ENCODE measurements at regions not wholly inside any gene's neighbourhood (a gene's known extent, or its start where the extent isn't known, plus 50 kb on each side); places are given as distances from the start of the nearest gene placed in this dataset.

- ChIA-PET POLR2A (ENCODE audit: partially characterized antibody) (no interaction called here), CTCF (ENCODE audit: partially characterized antibody) (interaction anchor here (1.2 kb wide), 1 partner anchor 8 kb away, joined by 3 read pairs; no protein-coding TSS in a partner anchor)
- H3K36me3 Mint-ChIP-seq: no peaks in the 10 kb centered on the region
- H3K27ac Mint-ChIP-seq: no peak overlapping the region
- intact Hi-C loops (cut with micrococcal nuclease): no loop called here
- peaks cover 0 to 12% (median 7%) of the 10 kb centered on the region in 8 donors for H3K9me3 Mint-ChIP-seq
- Histone ChIP-seq H3K4me1 (ENCODE audit: insufficient read depth, low read length) (no peaks in the 10 kb centered on the region), H3K9me3 (ENCODE audit: control insufficient read depth in 1 of 2, low read length in 2 of 2) (no peaks in the 10 kb centered on the region), H3K4me3 (ENCODE audit: low read length in 2 of 2) (no peak overlapping the region), H3K36me3 (ENCODE audit: insufficient read depth, low read length) (no peaks in the 10 kb centered on the region), H3K27me3 (ENCODE audit: insufficient read depth, low read length) (no peaks in the 10 kb centered on the region), H3K27ac (ENCODE audit: low read depth, low read length) (no peak overlapping the region)
- no peak overlapping the region for H3K4me3 Mint-ChIP-seq
- H3K4me1 Mint-ChIP-seq: no peaks in the 10 kb centered on the region
- H3K27me3 Mint-ChIP-seq: peaks cover 25 to 28% of the 10 kb centered on the region in 2 donors
- no peak for DNase-seq
Observed at GRCh38 chr1:22309572-22309971, 142.1 kb upstream of the ZBTB40 start.

- H3K9me3 Mint-ChIP-seq: peaks cover 0 to 9% (median 6%) of the 10 kb centered on the region in 8 donors
- POLR2A ChIA-PET (ENCODE audit: partially characterized antibody): no interaction called here
- H3K36me3 Mint-ChIP-seq: no peaks in the 10 kb centered on the region
Observed at GRCh38 chr1:22311461-22311860, 140.2 kb upstream of the ZBTB40 start.

GRCh38 chr1:22313321-22313720 lies 138.3 kb upstream of the ZBTB40 start:
- intact Hi-C loops (cut with micrococcal nuclease): no loop called here
- H3K4me1 Mint-ChIP-seq: no peaks in the 10 kb centered on the region
- Histone ChIP-seq H3K27me3 (ENCODE audit: insufficient read depth, low read length) (no peaks in the 10 kb centered on the region), H3K4me3 (ENCODE audit: low read length in 2 of 2) (no peak overlapping the region), H3K36me3 (ENCODE audit: insufficient read depth, low read length) (no peaks in the 10 kb centered on the region), H3K9me3 (ENCODE audit: control insufficient read depth in 1 of 2, low read length in 2 of 2) (no peaks in the 10 kb centered on the region), H3K4me1 (ENCODE audit: insufficient read depth, low read length) (no peaks in the 10 kb centered on the region), H3K27ac (ENCODE audit: low read depth, low read length) (no peak overlapping the region)
- CTCF ChIA-PET (ENCODE audit: partially characterized antibody): no interaction called here
- no peak overlapping the region for H3K27ac Mint-ChIP-seq
- H3K9me3 Mint-ChIP-seq: peaks cover 0 to 9% (median 6%) of the 10 kb centered on the region in 8 donors
- H3K27me3 Mint-ChIP-seq: peaks cover 16 to 26% of the 10 kb centered on the region in 2 donors
- POLR2A ChIA-PET (ENCODE audit: partially characterized antibody): no interaction called here
- DNase-seq: no peak
- no peak overlapping the region for H3K4me3 Mint-ChIP-seq
- H3K36me3 Mint-ChIP-seq: no peaks in the 10 kb centered on the region

More at GRCh38 chr1:22311461-22311860, 140.2 kb upstream of the ZBTB40 start:
- Histone ChIP-seq H3K27me3 (ENCODE audit: insufficient read depth, low read length) (no peaks in the 10 kb centered on the region), H3K27ac (ENCODE audit: low read depth, low read length) (no peak overlapping the region), H3K4me1 (ENCODE audit: insufficient read depth, low read length) (no peaks in the 10 kb centered on the region), H3K9me3 (ENCODE audit: control insufficient read depth in 1 of 2, low read length in 2 of 2) (no peaks in the 10 kb centered on the region), H3K36me3 (ENCODE audit: insufficient read depth, low read length) (no peaks in the 10 kb centered on the region), H3K4me3 (ENCODE audit: low read length in 2 of 2) (no peak overlapping the region)
- Mint-ChIP-seq H3K27ac (no peak overlapping the region), H3K27me3 (peaks cover 18 to 25% of the 10 kb centered on the region in 2 donors), H3K4me1 (no peaks in the 10 kb centered on the region), H3K4me3 (no peak overlapping the region)
- intact Hi-C loops (cut with micrococcal nuclease): no loop called here
- CTCF ChIA-PET (ENCODE audit: partially characterized antibody): no interaction called here
- DNase-seq: no peak

- no peak overlapping the region for H3K27ac Mint-ChIP-seq
Observed at GRCh38 chr1:22314706-22315105, 136.9 kb upstream of the ZBTB40 start.

DNA sequence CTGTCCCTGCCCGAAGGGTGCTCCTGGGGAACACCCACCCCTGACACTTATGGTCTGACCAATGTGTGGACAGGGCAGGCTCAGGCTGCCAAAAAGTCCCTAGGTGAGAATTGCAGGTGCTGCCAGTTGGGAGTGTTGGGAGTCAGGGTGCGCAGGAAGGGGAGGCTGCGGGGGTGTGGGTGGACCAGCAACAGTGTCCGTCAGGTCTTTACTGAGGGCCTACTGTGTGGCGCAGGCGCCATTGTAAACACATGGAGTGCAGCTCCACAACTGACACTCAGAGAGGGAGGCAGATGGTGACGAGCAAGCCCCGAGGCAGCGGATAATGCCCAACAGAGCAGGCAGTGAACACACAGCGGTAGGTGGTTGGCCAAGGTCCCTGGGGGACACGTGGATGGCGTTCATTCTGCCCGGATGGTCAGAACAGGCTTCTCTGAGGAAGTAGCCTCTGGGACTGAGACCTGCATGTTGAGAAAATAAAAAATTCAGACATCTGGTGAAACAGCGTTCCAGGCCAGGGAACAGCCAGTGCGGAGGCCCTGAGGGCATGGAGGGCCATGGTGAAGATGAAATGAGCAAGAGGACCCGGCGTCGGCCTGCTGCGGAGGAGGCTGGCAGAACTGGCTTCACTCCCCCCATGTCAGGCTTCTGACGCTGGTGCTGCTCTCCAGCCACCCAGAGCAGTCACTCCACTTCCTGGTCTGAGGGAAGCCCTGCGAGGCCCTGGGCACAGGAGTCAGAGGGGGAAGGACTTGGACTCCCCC lies 136.2 kb upstream of the ZBTB40 start:
- ChIA-PET CTCF (ENCODE audit: partially characterized antibody) (no interaction called here), POLR2A (ENCODE audit: partially characterized antibody) (no interaction called here)
- Histone ChIP-seq H3K36me3 (ENCODE audit: insufficient read depth, low read length) (no peaks in the 10 kb centered on the region), H3K9me3 (ENCODE audit: control insufficient read depth in 1 of 2, low read length in 2 of 2) (no peaks in the 10 kb centered on the region), H3K27me3 (ENCODE audit: insufficient read depth, low read length) (no peaks in the 10 kb centered on the region), H3K27ac (ENCODE audit: low read depth, low read length) (no peak overlapping the region), H3K4me3 (ENCODE audit: low read length in 2 of 2) (no peak overlapping the region), H3K4me1 (ENCODE audit: insufficient read depth, low read length) (no peaks in the 10 kb centered on the region)
- DNase-seq: no peak
- intact Hi-C loops (cut with micrococcal nuclease): no loop called here
- Mint-ChIP-seq H3K27ac (no peak overlapping the region), H3K4me3 (no peak overlapping the region), H3K27me3 (peaks cover 10 to 29% of the 10 kb centered on the region in 2 donors), H3K4me1 (no peaks in the 10 kb centered on the region), H3K9me3 (peaks cover 0 to 4% (median 0%) of the 10 kb centered on the region in 8 donors), H3K36me3 (no peaks in the 10 kb centered on the region)

More at GRCh38 chr1:22314706-22315105, 136.9 kb upstream of the ZBTB40 start:
- no peaks in the 10 kb centered on the region for H3K27me3 ChIP-seq (ENCODE audit: insufficient read depth, low read length)
- no peaks in the 10 kb centered on the region for H3K36me3 ChIP-seq (ENCODE audit: insufficient read depth, low read length)
- H3K27ac ChIP-seq (ENCODE audit: low read depth, low read length): no peak overlapping the region
- H3K36me3 Mint-ChIP-seq: no peaks in the 10 kb centered on the region
- ChIA-PET CTCF (ENCODE audit: partially characterized antibody) (no interaction called here), POLR2A (ENCODE audit: partially characterized antibody) (no interaction called here)
- intact Hi-C loops (cut with micrococcal nuclease): no loop called here
- no peak overlapping the region for H3K4me3 Mint-ChIP-seq
- DNase-seq: no peak
- H3K4me1 Mint-ChIP-seq: no peaks in the 10 kb centered on the region
- no peaks in the 10 kb centered on the region for H3K9me3 ChIP-seq (ENCODE audit: control insufficient read depth in 1 of 2, low read length in 2 of 2)
- peaks cover 0 to 6% (median 3%) of the 10 kb centered on the region in 8 donors for H3K9me3 Mint-ChIP-seq
- H3K4me3 ChIP-seq (ENCODE audit: low read length in 2 of 2): no peak overlapping the region
- no peaks in the 10 kb centered on the region for H3K4me1 ChIP-seq (ENCODE audit: insufficient read depth, low read length)
- peaks cover 10 to 29% of the 10 kb centered on the region in 2 donors for H3K27me3 Mint-ChIP-seq

GRCh38 chr1:22317231-22317919 lies 134.3 kb upstream of the ZBTB40 start:
- H3K27ac Mint-ChIP-seq: no peak overlapping the region
- H3K36me3 Mint-ChIP-seq: no peaks in the 10 kb centered on the region
- intact Hi-C loops (cut with micrococcal nuclease): no loop called here
- Histone ChIP-seq H3K4me3 (ENCODE audit: low read length in 2 of 2) (no peak overlapping the region), H3K9me3 (ENCODE audit: control insufficient read depth in 1 of 2, low read length in 2 of 2) (no peaks in the 10 kb centered on the region), H3K27ac (ENCODE audit: low read depth, low read length) (no peak overlapping the region), H3K36me3 (ENCODE audit: insufficient read depth, low read length) (no peaks in the 10 kb centered on the region), H3K27me3 (ENCODE audit: insufficient read depth, low read length) (no peaks in the 10 kb centered on the region), H3K4me1 (ENCODE audit: insufficient read depth, low read length) (no peaks in the 10 kb centered on the region)
- H3K4me1 Mint-ChIP-seq: no peaks in the 10 kb centered on the region
- H3K4me3 Mint-ChIP-seq: no peak overlapping the region
- peaks cover 0 to 3% (median 0%) of the 10 kb centered on the region in 8 donors for H3K9me3 Mint-ChIP-seq
- ChIA-PET CTCF (ENCODE audit: partially characterized antibody) (interaction anchor here (0.9 kb wide), 1 partner anchor 9 kb away, joined by 3 read pairs; no protein-coding TSS in a partner anchor), POLR2A (ENCODE audit: partially characterized antibody) (no interaction called here)
- no peak for DNase-seq
- peaks cover 9 to 29% of the 10 kb centered on the region in 2 donors for H3K27me3 Mint-ChIP-seq

- H3K9me3 ChIP-seq (ENCODE audit: control insufficient read depth in 1 of 2, low read length in 2 of 2): no peaks in the 10 kb centered on the region
- DNase-seq: no peak
- H3K36me3 ChIP-seq (ENCODE audit: insufficient read depth, low read length): no peaks in the 10 kb centered on the region
- H3K36me3 Mint-ChIP-seq: no peaks in the 10 kb centered on the region
- no peaks in the 10 kb centered on the region for H3K27me3 ChIP-seq (ENCODE audit: insufficient read depth, low read length)
- H3K4me1 Mint-ChIP-seq: no peaks in the 10 kb centered on the region
- H3K4me1 ChIP-seq (ENCODE audit: insufficient read depth, low read length): no peaks in the 10 kb centered on the region
- POLR2A ChIA-PET (ENCODE audit: partially characterized antibody): no interaction called here
- H3K9me3 Mint-ChIP-seq: peaks cover 0 to 3% (median 0%) of the 10 kb centered on the region in 8 donors
- intact Hi-C loops (cut with micrococcal nuclease): no loop called here
- no peak overlapping the region for H3K4me3 Mint-ChIP-seq
- H3K27me3 Mint-ChIP-seq: peaks cover 7 to 29% of the 10 kb centered on the region in 2 donors
- H3K4me3 ChIP-seq (ENCODE audit: low read length in 2 of 2): no peak overlapping the region
- H3K27ac Mint-ChIP-seq: no peak overlapping the region
- CTCF ChIA-PET (ENCODE audit: partially characterized antibody): interaction anchor here (0.9 kb wide), 1 partner anchor 9 kb away, joined by 3 read pairs; no protein-coding TSS in a partner anchor
- no peak overlapping the region for H3K27ac ChIP-seq (ENCODE audit: low read depth, low read length)
Observed at GRCh38 chr1:22317920-22318243, 133.8 kb upstream of the ZBTB40 start.

Data from CD4-positive, alpha-beta memory T cell (primary cell).